IMR-90 (cell line): ENCODE measurements at regions not wholly inside any gene's neighbourhood (a gene's known extent, or its start where the extent isn't known, plus 50 kb on each side); places are given as distances from the start of the nearest gene placed in this dataset.
A peak's percentile ranks its signal among the peaks of the same experiment; 100 is the strongest.

Experiments
- ATAC-seq: fragments of 200-7000 bp; cut with Tn5 transposase; 2 replicates; pipeline ENCODE4 v1.9.1; 2020; ENCODE audit warnings: low read depth, mild to moderate bottlenecking, moderate library complexity
- BruUV-seq: library from RNA; stranded (reverse); fragments of 400-500 nt; replicated peaks from 2 replicates; lab custom pipeline; 2021; lab: Mats Ljungman, UMichigan
- CTCF ChIA-PET: fragments of 300-600 bp; formaldehyde crosslinking; extraction: SDS; loops from one replicate; lab custom pipeline; 2021; ENCODE audit warnings: antibody characterized with exemption; lab: Yijun Ruan, JAX
- POLR2A ChIA-PET: fragments of 300-600 bp; sonication (Branson Sonifier 250); formaldehyde crosslinking; loops from one replicate; lab custom pipeline; 2022; ENCODE audit warnings: antibody characterized with exemption; ENCODE audit not compliant: unreplicated experiment; lab: Charles Lee
- DNase-seq: peaks from one replicate; pipeline ENCODE4 v3.0.0; 2013
- H2AFZ ChIP-seq: replicated peaks from 2 replicates; pipeline ENCODE3; 2013; ENCODE audit warnings: low read length, mild to moderate bottlenecking; ENCODE audit not compliant: poor library complexity
- H2AK5ac ChIP-seq: 2 replicates; pipeline ENCODE4 v1.6.1; 2013; ENCODE audit warnings: low read depth, low read length, inconsistent platforms
- H2AK9ac ChIP-seq: replicated peaks from 2 replicates; pipeline ENCODE3; 2013; ENCODE audit warnings: mild to moderate bottlenecking, low read depth, low read length, moderate library complexity; ENCODE audit not compliant: poor library complexity
- H2BK120ac ChIP-seq: 2 replicates; pipeline ENCODE4 v1.6.1; 2013; ENCODE audit warnings: low read depth, low read length, inconsistent platforms
- H2BK15ac ChIP-seq: 3 replicates; pipeline ENCODE4 v1.6.1; 2013; ENCODE audit warnings: low read depth, low read length, inconsistent platforms
- H2BK20ac ChIP-seq: 2 replicates; pipeline ENCODE4 v1.6.1; 2013; ENCODE audit warnings: low read depth, mild to moderate bottlenecking, inconsistent platforms, low read length, moderate library complexity
- H2BK5ac ChIP-seq: 2 replicates; pipeline ENCODE4 v1.6.1; 2013; ENCODE audit warnings: mild to moderate bottlenecking, low read depth, low read length, inconsistent platforms; ENCODE audit not compliant: poor library complexity, severe bottlenecking
- H3K14ac ChIP-seq: replicated peaks from 2 replicates; pipeline ENCODE4 v1.6.1; 2013; ENCODE audit warnings: low read depth, low read length, inconsistent platforms
- H3K18ac ChIP-seq: 2 replicates; pipeline ENCODE4 v1.6.1; 2013; ENCODE audit warnings: low read depth, low read length, control low read depth
- H3K23ac ChIP-seq: 2 replicates; pipeline ENCODE4 v1.6.1; 2013; ENCODE audit warnings: low read depth, low read length, inconsistent platforms
- H3K27ac ChIP-seq: 2 replicates; pipeline ENCODE4 v1.5.1; 2013; ENCODE audit warnings: mild to moderate bottlenecking, control low read depth, low read length; ENCODE audit not compliant: insufficient read depth
- H3K27me3 ChIP-seq: 2 replicates; pipeline ENCODE4 v1.6.1; 2013; ENCODE audit warnings: low read length; ENCODE audit not compliant: control insufficient read depth, insufficient read depth
- H3K36me3 ChIP-seq: 2 replicates; pipeline ENCODE4 v1.6.1; 2013; ENCODE audit warnings: low read length, mixed read lengths; ENCODE audit not compliant: control insufficient read depth, insufficient read depth
- H3K4ac ChIP-seq: 2 replicates; pipeline ENCODE4 v1.6.1; 2013; ENCODE audit warnings: low read depth, low read length, inconsistent platforms
- H3K4me1 ChIP-seq: 2 replicates; pipeline ENCODE4 v1.6.1; 2013; ENCODE audit warnings: low read length, mixed read lengths; ENCODE audit not compliant: control insufficient read depth, insufficient read depth
- H3K4me2 ChIP-seq: 2 replicates; pipeline ENCODE4 v1.6.1; 2013; ENCODE audit warnings: low read depth, mild to moderate bottlenecking, control low read depth, low read length, moderate library complexity
- H3K4me3 ChIP-seq: 2 replicates; pipeline ENCODE4 v1.5.1; 2013; ENCODE audit warnings: low read depth, mild to moderate bottlenecking, control low read depth, low read length, moderate library complexity; ENCODE audit not compliant: insufficient read depth
- H3K56ac ChIP-seq: 2 replicates; pipeline ENCODE4 v1.6.1; 2013; ENCODE audit warnings: low read length, inconsistent platforms; ENCODE audit not compliant: insufficient read depth; ENCODE audit errors: extremely low read depth
- H3K79me1 ChIP-seq, 2 experiments: 2 replicates each; pipeline ENCODE4 v1.6.1; 2013; ENCODE audit warnings: low read length in 2 of 2, inconsistent platforms in 1 of 2, low read depth in 1 of 2
- H3K9ac ChIP-seq: 2 replicates; pipeline ENCODE4 v1.6.1; 2013; ENCODE audit warnings: low read depth, low read length, control low read depth
- H3K9me1 ChIP-seq: 2 replicates; pipeline ENCODE4 v1.6.1; 2013; ENCODE audit warnings: low read length, inconsistent platforms; ENCODE audit not compliant: insufficient read depth
- H3K9me3 ChIP-seq: 2 replicates; pipeline ENCODE4 v1.6.1; 2013; ENCODE audit warnings: low read length; ENCODE audit not compliant: control insufficient read depth, insufficient read depth
- H4K20me1 ChIP-seq: 2 replicates; pipeline ENCODE4 v1.6.1; 2013; ENCODE audit warnings: low read length, inconsistent platforms; ENCODE audit not compliant: insufficient read depth
- H4K5ac ChIP-seq: 2 replicates; pipeline ENCODE4 v1.6.1; 2013; ENCODE audit warnings: mild to moderate bottlenecking, low read depth, low read length, control low read depth
- H4K8ac ChIP-seq, 2 experiments: 2 replicates each; pipeline ENCODE4 v1.6.1; 2013; ENCODE audit warnings: low read depth in 2 of 2, low read length in 2 of 2, control low read depth in 1 of 2, inconsistent platforms in 1 of 2
- H4K91ac ChIP-seq: 2 replicates; pipeline ENCODE4 v1.6.1; 2013; ENCODE audit warnings: low read depth, low read length, inconsistent platforms; ENCODE audit not compliant: insufficient read depth
- CHD1 ChIP-seq: IDR thresholded peaks from 2 replicates; pipeline ENCODE4 v1.6.1; 2012; ENCODE audit warnings: low read depth, low read length, improper control_type of control experiment
- MAZ ChIP-seq: IDR thresholded peaks from 2 replicates; pipeline ENCODE4 v1.6.1; 2012; ENCODE audit warnings: low read depth, mild to moderate bottlenecking, low read length, improper control_type of control experiment, moderate library complexity, borderline replicate concordance
- MXI1 ChIP-seq: IDR thresholded peaks from 2 replicates; pipeline ENCODE4 v1.6.1; 2012; ENCODE audit warnings: low read depth, mild to moderate bottlenecking, low read length, moderate library complexity, borderline replicate concordance
- RAD21 ChIP-seq: IDR thresholded peaks from 2 replicates; pipeline ENCODE4 v1.6.1; 2012; ENCODE audit warnings: low read length, improper control_type of control experiment
- RCOR1 ChIP-seq: IDR thresholded peaks from 2 replicates; pipeline ENCODE4 v1.6.1; 2012; ENCODE audit warnings: mild to moderate bottlenecking, low read length, improper control_type of control experiment; ENCODE audit not compliant: insufficient replicate concordance
- USF2 ChIP-seq: fragments of 150-350 bp; IDR thresholded peaks from 2 replicates; pipeline ENCODE4 v1.6.1; 2017; ENCODE audit warnings: mild to moderate bottlenecking, antibody characterized with exemption, low read length, low read depth
- WGBS, 2 experiments: methylation state at CpG; one replicate each; pipeline versions ENCODE4 v1.1.5 to v1.1.7; 2013; ENCODE audit warnings: missing lambda C conversion rate in 2 of 2; ENCODE audit not compliant: insufficient read length in 1 of 2; ENCODE audit errors: extremely low coverage in 2 of 2; 5-methylcytosine and 5-hydroxymethylcytosine counted together
- dilution Hi-C: fragments of 300-500 bp; cut with HindIII; formaldehyde crosslinking; loops from one replicate; pipeline ENCODE4 v1.14.3; 2018; ENCODE audit warnings: low sequenced_read_pairs; ENCODE audit not compliant: unreplicated experiment
- in situ Hi-C: fragments of 300-500 bp; cut with MboI; formaldehyde crosslinking; loops from 3 replicates; pipeline ENCODE4 v1.14.3; 2019; ENCODE audit warnings: low sequenced_read_pairs, inconsistent platforms, mixed read lengths
- intact Hi-C: fragments of 100-400 bp; cut with micrococcal nuclease; formaldehyde crosslinking; loops from 2 replicates; pipeline ENCODE4 v1.10.0; 2022

- Histone ChIP-seq H3K18ac (no peak overlapping the region), H2AFZ (peak overlapping the region; percentile 56), H3K4me1 (peaks cover 3% of the 10 kb centered on the region; the same call in 1 of the 2 replicates), H4K8ac (no peak overlapping the region), H3K56ac (no peak overlapping the region), H4K91ac (no peak overlapping the region), H3K4me2 (no peak overlapping the region), H3K14ac (no peak overlapping the region), H3K9me1 (peaks cover 6% of the 10 kb centered on the region), H2AK9ac (no peak overlapping the region), H4K5ac (no peak overlapping the region), H2BK120ac (no peak overlapping the region), H2BK15ac (no peak overlapping the region), H3K79me1 (no peaks in the 10 kb centered on the region), H3K27ac (no peak overlapping the region), H3K4ac (no peak overlapping the region), H3K23ac (no peak overlapping the region), H3K36me3 (no peaks in the 10 kb centered on the region), H3K4me3 (no peak overlapping the region), H4K20me1 (no peaks in the 10 kb centered on the region), H2AK5ac (no peak overlapping the region), H2BK20ac (no peak overlapping the region), H3K27me3 (no peaks in the 10 kb centered on the region), H3K9ac (no peak overlapping the region), H2BK5ac (no peak overlapping the region), H3K9me3 (no peaks in the 10 kb centered on the region)
- dilution Hi-C loops (no loop called here), in situ Hi-C loops (no loop called here), intact Hi-C loops (no loop called here)
- TF ChIP-seq MAZ (no peak), MXI1 (no peak), RCOR1 (no peak), CHD1 (no peak), USF2 (no peak), RAD21 (no peak)
- ATAC-seq (no peak), DNase-seq (no peak)
- CTCF ChIA-PET = no interaction called here
- POLR2A ChIA-PET = no interaction called here
- BruUV-seq = no TSS peak
- 79% methylated on average over 2 of the region's 3 CpGs; no CpG with 5 or more reads in 1 of the 2 experiments for WGBS, 2 experiments
Measured at GRCh38 chr10:33419311-33419710, 84.8 kb upstream of the NRP1 start.
